HepG2 (cell line): ENCODE measurements at regions not wholly inside any gene's neighbourhood (a gene's known extent, or its start where the extent isn't known, plus 50 kb on each side); places are given as distances from the start of the nearest gene placed in this dataset.

ENCODE experiments used
- ATAC-seq: fragments of 200-7000 bp; cut with Tn5 transposase; 3 replicates; pipeline ENCODE4 v1.9.1; 2020; ENCODE audit warnings: mild to moderate bottlenecking, moderate library complexity
- BruUV-seq: library from RNA; stranded (reverse); fragments of 400-500 nt; replicated peaks from 2 replicates; lab custom pipeline; 2021; lab: Mats Ljungman, UMichigan
- CTCF ChIA-PET: fragments of 300-600 bp; formaldehyde crosslinking; extraction: SDS; loops from one replicate; lab custom pipeline; 2021; ENCODE audit warnings: low total read pairs, inconsistent platforms, low intra/inter-chr PET ratio; lab: Yijun Ruan, JAX
- POLR2A ChIA-PET: fragments of 350-600 bp; sonication (Branson Sonifier 250); formaldehyde crosslinking; loops from one replicate; lab custom pipeline; 2020; ENCODE audit warnings: antibody characterized with exemption, inconsistent platforms; lab: Yijun Ruan, JAX
- DNase-seq: peaks from one replicate; pipeline ENCODE4 v3.0.0-alpha.2; 2015; ENCODE audit warnings: low spot score
- FAIRE-seq: peaks from 3 replicates; lab custom pipeline; 2011; peaks lifted over from hg19 to GRCh38; lab: Jason Lieb, UNC
- H2AFZ ChIP-seq: one replicate; pipeline ENCODE4 v1.6.1; 2011; ENCODE audit warnings: low read length, inconsistent platforms
- H3K27ac ChIP-seq: fragments of 300-600 bp; 3 replicates; pipeline ENCODE4 v1.8.0; 2011; ENCODE audit warnings: mixed run types, mild to moderate bottlenecking, mixed read lengths, low read length, inconsistent platforms; ENCODE audit not compliant: insufficient read depth; ENCODE audit errors: extremely low read length
- H3K27me3 ChIP-seq, 2 experiments: fragments of 200-600 bp in 1 of 2; 2 replicates in 1 of 2; 3 replicates in 1 of 2; pipeline versions ENCODE4 v1.6.0 to v1.8.0; 2011; ENCODE audit warnings: low read length in 2 of 2, mild to moderate bottlenecking in 2 of 2, moderate library complexity in 2 of 2, inconsistent platforms in 1 of 2; ENCODE audit not compliant: insufficient read depth in 2 of 2, control insufficient read depth in 1 of 2
- H3K36me3 ChIP-seq, 2 experiments: fragments of 200-600 bp in 1 of 2; replicated peaks in 1 of 2; 2 replicates in 1 of 2; 3 replicates in 1 of 2; pipeline versions ENCODE4 v1.5.1 to v1.8.0; 2011; ENCODE audit warnings: low read length in 2 of 2, inconsistent platforms in 1 of 2; ENCODE audit not compliant: insufficient read depth in 2 of 2, control insufficient read depth in 1 of 2
- H3K4me1 ChIP-seq: 2 replicates; pipeline ENCODE4 v1.5.1; 2012; ENCODE audit warnings: low read length, inconsistent platforms; ENCODE audit not compliant: insufficient read depth
- H3K4me2 ChIP-seq: 2 replicates; pipeline ENCODE4 v1.6.0; 2011; ENCODE audit warnings: low read depth, low read length, inconsistent platforms
- H3K4me3 ChIP-seq, 3 experiments: fragments of 200-600 bp in 1 of 3; sonication (generic), shearing (Covaris generic) in 1 of 3; replicated peaks in 1 of 3; 2 replicates each; pipeline ENCODE4 v1.5.1; 2011 to 2016; ENCODE audit warnings: low read length in 3 of 3, inconsistent platforms in 2 of 3, low read depth in 2 of 3, mild to moderate bottlenecking in 2 of 3, control low read depth in 1 of 3, mixed read lengths in 1 of 3; ENCODE audit not compliant: insufficient read depth in 1 of 3
- H3K79me2 ChIP-seq: one replicate; pipeline ENCODE4 v1.6.1; 2011; ENCODE audit warnings: low read length, inconsistent platforms; ENCODE audit not compliant: insufficient read depth
- H3K9ac ChIP-seq: 2 replicates; pipeline ENCODE4 v1.6.0; 2011; ENCODE audit warnings: mild to moderate bottlenecking, low read depth, low read length, inconsistent platforms; ENCODE audit not compliant: insufficient read depth
- H3K9me3 ChIP-seq: 2 replicates; pipeline ENCODE4 v1.5.1; 2012; ENCODE audit warnings: mild to moderate bottlenecking, low read length
- H4K20me1 ChIP-seq: 2 replicates; pipeline ENCODE4 v1.6.0; 2011; ENCODE audit warnings: inconsistent platforms, mild to moderate bottlenecking, low read length, moderate library complexity; ENCODE audit not compliant: insufficient read depth
- ATF1 ChIP-seq: IDR thresholded peaks from 2 replicates; pipeline ENCODE4 v1.6.1; 2016; ENCODE audit warnings: mild to moderate bottlenecking, control low read depth
- CHD4 ChIP-seq: fragments of 200-600 bp; sonication (generic); IDR thresholded peaks from 2 replicates; pipeline ENCODE4 v1.7.0; 2017; ENCODE audit warnings: mild to moderate bottlenecking, low read length, borderline replicate concordance
- DNMT3B ChIP-seq: conservative IDR thresholded peaks from 2 replicates; pipeline ENCODE4 v1.6.1; 2016; ENCODE audit warnings: missing biosample characterization, control low read depth
- EHMT2 ChIP-seq: fragments of 200-600 bp; sonication (generic); IDR thresholded peaks from 2 replicates; pipeline ENCODE4 v1.7.0; 2017; ENCODE audit warnings: antibody characterized with exemption, low read depth, low read length, borderline replicate concordance
- ESRRA ChIP-seq: sonication (generic); formaldehyde crosslinking; IDR thresholded peaks from 2 replicates; pipeline ENCODE4 v1.5.1; 2020; ENCODE audit warnings: mild to moderate bottlenecking, low read depth, missing genetic modification reagents
- PRPF4 ChIP-seq: fragments of 200-400 bp; formaldehyde crosslinking; IDR thresholded peaks from 2 replicates; pipeline ENCODE4 v1.6.1; 2016; ENCODE audit warnings: low read length, low read depth; ENCODE audit not compliant: poor library complexity, severe bottlenecking
- RFXAP ChIP-seq: sonication (generic); formaldehyde crosslinking; IDR thresholded peaks from 2 replicates; pipeline ENCODE4 v1.4.0; 2020; ENCODE audit warnings: missing genetic modification reagents, borderline replicate concordance
- SP4 ChIP-seq: sonication (generic); formaldehyde crosslinking; IDR thresholded peaks from 2 replicates; pipeline ENCODE4 v1.8.1; 2023; ENCODE audit warnings: mild to moderate bottlenecking, missing genetic modification reagents
- TRIM24 ChIP-seq: sonication (generic); formaldehyde crosslinking; IDR thresholded peaks from 2 replicates; pipeline ENCODE4 v1.8.0; 2022; ENCODE audit warnings: mild to moderate bottlenecking, missing genetic modification reagents
- ZKSCAN8 ChIP-seq: IDR thresholded peaks from 2 replicates; pipeline ENCODE4 v1.6.1; 2016; ENCODE audit warnings: borderline replicate concordance, missing genetic modification reagents, missing compliant biosample characterization
- ZNF33B ChIP-seq: sonication (generic); formaldehyde crosslinking; IDR thresholded peaks from 2 replicates; pipeline ENCODE4 v1.5.1; 2020; ENCODE audit warnings: mild to moderate bottlenecking, missing genetic modification reagents
- ZNF543 ChIP-seq: sonication (generic); formaldehyde crosslinking; IDR thresholded peaks from 2 replicates; pipeline ENCODE4 v1.4.0; 2020; ENCODE audit warnings: mild to moderate bottlenecking, missing genetic modification reagents
- ZNF605 ChIP-seq: sonication (generic); formaldehyde crosslinking; IDR thresholded peaks from 2 replicates; pipeline ENCODE4 v1.8.0; 2022; ENCODE audit warnings: mild to moderate bottlenecking, missing genetic modification reagents
- ZNF703 ChIP-seq: sonication (generic); formaldehyde crosslinking; IDR thresholded peaks from 2 replicates; pipeline ENCODE4 v1.5.1; 2020; ENCODE audit warnings: missing genetic modification reagents, mild to moderate bottlenecking, moderate library complexity, borderline replicate concordance
- ZNF709 ChIP-seq: sonication (generic); formaldehyde crosslinking; IDR thresholded peaks from 2 replicates; pipeline ENCODE4 v1.5.0; 2020; ENCODE audit warnings: mild to moderate bottlenecking, missing genetic modification reagents
- WGBS: methylation state at CpG from one replicate; pipeline ENCODE4 v1.1.6; 2017; ENCODE audit warnings: low lambda C conversion rate; 5-methylcytosine and 5-hydroxymethylcytosine counted together
- in situ Hi-C: cut with HindIII; loops from 2 replicates; pipeline ENCODE4 v1.10.0; 2017; ENCODE audit warnings: low pct_unique_long_range_greater_than_20kb; ENCODE audit not compliant: extremely low pct_ligation_motif_present
- intact Hi-C: fragments of 100-400 bp; cut with micrococcal nuclease; formaldehyde crosslinking; loops from one replicate; pipeline ENCODE4 v1.10.0; 2022; ENCODE audit not compliant: unreplicated experiment
- TF ChIP-seq, protein P1 (sequence below): sonication (generic); formaldehyde crosslinking; IDR thresholded peaks from 2 replicates; pipeline ENCODE4 v1.8.1; 2023; ENCODE audit warnings: missing genetic modification reagents, inconsistent platforms, borderline replicate concordance
- TF ChIP-seq, protein P2 (sequence below): IDR thresholded peaks from 2 replicates; pipeline ENCODE4 v1.6.1; 2016; ENCODE audit warnings: control low read depth
- TF ChIP-seq, protein P3 (sequence below): sonication (generic); formaldehyde crosslinking; IDR thresholded peaks from 2 replicates; pipeline ENCODE4 v1.5.0; 2020; ENCODE audit warnings: mild to moderate bottlenecking, missing genetic modification reagents

DNA sequence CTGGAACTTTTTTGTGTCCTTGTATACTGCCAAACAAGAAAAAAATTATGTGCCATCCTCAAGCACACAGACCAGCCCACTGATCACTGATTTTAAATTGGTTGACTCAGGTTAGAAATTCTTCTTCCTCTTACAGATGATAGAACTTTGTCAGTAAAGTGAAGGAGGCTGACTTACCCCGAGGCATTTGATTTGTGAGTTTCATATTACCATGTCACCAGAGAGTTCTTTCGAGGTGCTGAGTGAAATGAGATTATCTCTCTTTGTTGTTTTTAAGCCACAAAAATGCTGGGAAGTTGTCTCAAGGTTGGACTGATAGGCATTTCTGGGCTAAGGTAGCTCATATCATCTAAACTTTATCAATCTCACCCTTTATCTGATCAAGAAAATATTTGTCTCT, 78.8 kb upstream of the FAM180A start:
- in situ Hi-C loops, result no loop called here
- Histone ChIP-seq H2AFZ (no peak overlapping the region), H3K4me1 (no peaks in the 10 kb centered on the region), H3K36me3 (no peaks in the 10 kb centered on the region), H3K4me3 (no peak overlapping the region), H3K27me3 (peaks cover 4 to 36% of the 10 kb centered on the region in 2 experiments; a peak in 4 of 5 replicates)
- no peak for FAIRE-seq
- ChIA-PET POLR2A (no interaction called here), CTCF (no interaction called here)
- WGBS, result 0% methylated on average over 2 of the region's 2 CpGs
- TF ChIP-seq SP4 (CRISPR knock-in tag) (no peak), RFXAP (CRISPR knock-in tag) (no peak), ZNF605 (CRISPR knock-in tag) (no peak), ATF1 (CRISPR knock-in tag) (no peak), TRIM24 (CRISPR knock-in tag) (no peak), ZNF543 (CRISPR knock-in tag) (no peak), DNMT3B (CRISPR knock-in tag) (no peak), ZNF33B (CRISPR knock-in tag) (no peak), ZNF709 (no peak), ESRRA (CRISPR knock-in tag) (no peak), EHMT2 (no peak), CHD4 (no peak), ZNF703 (no peak), PRPF4 (no peak), ZKSCAN8 (CRISPR knock-in tag) (no peak)
- TF ChIP-seq, protein P1, sequence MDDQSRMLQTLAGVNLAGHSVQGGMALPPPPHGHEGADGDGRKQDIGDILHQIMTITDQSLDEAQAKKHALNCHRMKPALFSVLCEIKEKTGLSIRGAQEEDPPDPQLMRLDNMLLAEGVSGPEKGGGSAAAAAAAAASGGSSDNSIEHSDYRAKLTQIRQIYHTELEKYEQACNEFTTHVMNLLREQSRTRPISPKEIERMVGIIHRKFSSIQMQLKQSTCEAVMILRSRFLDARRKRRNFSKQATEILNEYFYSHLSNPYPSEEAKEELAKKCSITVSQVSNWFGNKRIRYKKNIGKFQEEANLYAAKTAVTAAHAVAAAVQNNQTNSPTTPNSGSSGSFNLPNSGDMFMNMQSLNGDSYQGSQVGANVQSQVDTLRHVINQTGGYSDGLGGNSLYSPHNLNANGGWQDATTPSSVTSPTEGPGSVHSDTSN (CRISPR knock-in tag), result no peak
- TF ChIP-seq, protein P2, sequence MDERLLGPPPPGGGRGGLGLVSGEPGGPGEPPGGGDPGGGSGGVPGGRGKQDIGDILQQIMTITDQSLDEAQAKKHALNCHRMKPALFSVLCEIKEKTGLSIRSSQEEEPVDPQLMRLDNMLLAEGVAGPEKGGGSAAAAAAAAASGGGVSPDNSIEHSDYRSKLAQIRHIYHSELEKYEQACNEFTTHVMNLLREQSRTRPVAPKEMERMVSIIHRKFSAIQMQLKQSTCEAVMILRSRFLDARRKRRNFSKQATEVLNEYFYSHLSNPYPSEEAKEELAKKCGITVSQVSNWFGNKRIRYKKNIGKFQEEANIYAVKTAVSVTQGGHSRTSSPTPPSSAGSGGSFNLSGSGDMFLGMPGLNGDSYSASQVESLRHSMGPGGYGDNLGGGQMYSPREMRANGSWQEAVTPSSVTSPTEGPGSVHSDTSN (CRISPR knock-in tag), result no peak
- TF ChIP-seq, protein P3, sequence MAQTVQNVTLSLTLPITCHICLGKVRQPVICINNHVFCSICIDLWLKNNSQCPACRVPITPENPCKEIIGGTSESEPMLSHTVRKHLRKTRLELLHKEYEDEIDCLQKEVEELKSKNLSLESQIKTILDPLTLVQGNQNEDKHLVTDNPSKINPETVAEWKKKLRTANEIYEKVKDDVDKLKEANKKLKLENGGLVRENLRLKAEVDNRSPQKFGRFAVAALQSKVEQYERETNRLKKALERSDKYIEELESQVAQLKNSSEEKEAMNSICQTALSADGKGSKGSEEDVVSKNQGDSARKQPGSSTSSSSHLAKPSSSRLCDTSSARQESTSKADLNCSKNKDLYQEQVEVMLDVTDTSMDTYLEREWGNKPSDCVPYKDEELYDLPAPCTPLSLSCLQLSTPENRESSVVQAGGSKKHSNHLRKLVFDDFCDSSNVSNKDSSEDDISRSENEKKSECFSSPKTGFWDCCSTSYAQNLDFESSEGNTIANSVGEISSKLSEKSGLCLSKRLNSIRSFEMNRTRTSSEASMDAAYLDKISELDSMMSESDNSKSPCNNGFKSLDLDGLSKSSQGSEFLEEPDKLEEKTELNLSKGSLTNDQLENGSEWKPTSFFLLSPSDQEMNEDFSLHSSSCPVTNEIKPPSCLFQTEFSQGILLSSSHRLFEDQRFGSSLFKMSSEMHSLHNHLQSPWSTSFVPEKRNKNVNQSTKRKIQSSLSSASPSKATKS, result no peak
- TF ChIP-seq, all 625 proteins: peak for 0
- Histone ChIP-seq H3K27ac (no peak overlapping the region), H3K79me2 (no peaks in the 10 kb centered on the region), H3K9me3 (no peaks in the 10 kb centered on the region), H3K9ac (no peak overlapping the region), H3K4me2 (no peak overlapping the region), H4K20me1 (no peaks in the 10 kb centered on the region)
- DNase-seq (no peak), ATAC-seq (no peak)
- intact Hi-C loops, result no loop called here
- BruUV-seq, result no TSS peak
